ENCODE measurements at regions not wholly inside any gene's neighbourhood (a gene's known extent, or its start where the extent isn't known, plus 50 kb on each side); places are given as distances from the start of the nearest gene placed in this dataset.

- no peak overlapping the region for H3K23ac ChIP-seq (ENCODE audit: insufficient read length, low read depth, low read length)
- H3K56ac ChIP-seq (ENCODE audit: insufficient read length, low read depth, low read length) = no peak overlapping the region
- H3K23me2 ChIP-seq (ENCODE audit: insufficient read length, low read depth, low read length, poor library complexity, severe bottlenecking) = no peaks in the 10 kb centered on the region
- H4K91ac ChIP-seq (ENCODE audit: insufficient read length, low read depth, low read length) = no peak overlapping the region
- no peak overlapping the region for H2BK12ac ChIP-seq (ENCODE audit: insufficient read length, low read depth, low read length)
- H3K9ac ChIP-seq (ENCODE audit: extremely low read depth, insufficient read length, low read length) = no peak overlapping the region
- peaks cover 6% of the 10 kb centered on the region for H3K4me1 ChIP-seq (ENCODE audit: insufficient read depth, low read length)
- no CpG with 5 or more reads among the region's 25 CpGs for WGBS (ENCODE audit: extremely low coverage, insufficient read length, low lambda C conversion rate)
- H2AFZ ChIP-seq (ENCODE audit: low read length) = no peak overlapping the region
- H3K27me3 ChIP-seq (ENCODE audit: insufficient read depth, low read length) = no peaks in the 10 kb centered on the region
- H3K4me2 ChIP-seq (ENCODE audit: insufficient read depth, insufficient read length, low read length) = no peak overlapping the region
- peak; percentile 33 for DNase-seq
- no peak overlapping the region for H3K18ac ChIP-seq (ENCODE audit: insufficient read length, low read depth, low read length)
- no peak overlapping the region for H2BK5ac ChIP-seq (ENCODE audit: insufficient read length, low read length)
- H3K4me1 Mint-ChIP-seq = peaks cover 13 to 19% of the 10 kb centered on the region in 2 experiments
- H2BK15ac ChIP-seq (ENCODE audit: low read depth, low read length) = no peak overlapping the region
- no peak overlapping the region for H3K4me3 Mint-ChIP-seq
- H3K14ac ChIP-seq (ENCODE audit: insufficient read depth, low read length) = no peak overlapping the region
- no peaks in the 10 kb centered on the region for H3K79me1 ChIP-seq (ENCODE audit: insufficient read depth, low read depth, low read length, poor library complexity, severe bottlenecking)
- no peak overlapping the region for H4K8ac ChIP-seq (replicated peaks; ENCODE audit: insufficient read length, low read depth, low read length)
- no peak overlapping the region for H3T11ph ChIP-seq (ENCODE audit: low read length)
- H3K9me3 Mint-ChIP-seq = peaks cover 0 to 2% of the 10 kb centered on the region in 2 experiments; a peak in 2 of 5 replicates
- peaks cover 0 to 4% (median 0%) of the 10 kb centered on the region in 3 experiments; a peak in 1 of 7 replicates for H3K36me3 Mint-ChIP-seq (ENCODE audit: insufficient read depth in 1 of 3, low read depth in 3 of 3)
- no peak overlapping the region for H4K5ac ChIP-seq (ENCODE audit: insufficient read length, low read depth, low read length)
- H3K27me3 Mint-ChIP-seq (ENCODE audit: low read depth) = no peaks in the 10 kb centered on the region
- H2BK20ac ChIP-seq (ENCODE audit: low read depth, low read length, poor library complexity, severe bottlenecking) = no peak overlapping the region
- H2AK5ac ChIP-seq (ENCODE audit: insufficient read length, low read length) = no peak overlapping the region
- H3K27ac Mint-ChIP-seq = peak overlapping the region in 1 of 3 experiments; percentile 51; a peak in 1 of 7 replicates
- H2BK120ac ChIP-seq (ENCODE audit: low read depth, low read length, poor library complexity, severe bottlenecking) = no peak overlapping the region
- H3K27ac ChIP-seq (ENCODE audit: insufficient read length, low read depth, low read length) = no peak overlapping the region
- H4K20me1 ChIP-seq (ENCODE audit: control insufficient read depth, insufficient read depth, insufficient read length) = no peaks in the 10 kb centered on the region
- TF ChIP-seq CTCF (conservative IDR thresholded peaks at IDR 0.05) = no peak
- H3K4ac ChIP-seq (ENCODE audit: low read depth, low read length) = no peak overlapping the region
- H3K79me2 ChIP-seq (ENCODE audit: insufficient read depth, low read length) = no peaks in the 10 kb centered on the region; the same call in 1 of the 2 replicates
- H3K9me3 ChIP-seq (ENCODE audit: control insufficient read depth, low read depth, low read length) = no peaks in the 10 kb centered on the region
These were observed 119.7 kb downstream of the PROX1 start for GRCh38 chr1:214107322-214108096.

All from H9 (cell line).